SK-N-SH treated with all-trans-retinoic acid at 6 μM for 48 hours (cell line): ENCODE measurements at regions not wholly inside any gene's neighbourhood (a gene's known extent, or its start where the extent isn't known, plus 50 kb on each side); places are given as distances from the start of the nearest gene placed in this dataset.
A peak's percentile ranks its signal among the peaks of the same experiment; 100 is the strongest.

ENCODE experiments used
- ATAC-seq: fragments of 200-7000 bp; cut with Tn5 transposase; 3 replicates; pipeline ENCODE4 v1.9.1; 2020; ENCODE audit warnings: mild to moderate bottlenecking, moderate library complexity
- ARNTL ChIP-seq: fragments of 450-650 bp; formaldehyde crosslinking; IDR thresholded peaks from 2 replicates; pipeline ENCODE4 v1.5.0; 2020; ENCODE audit warnings: low read depth, mild to moderate bottlenecking, moderate library complexity, borderline replicate concordance
- BACH2 ChIP-seq: fragments of 250-450 bp; sonication (Bioruptor Pico); IDR thresholded peaks from 2 replicates; pipeline ENCODE4 v1.9.0; 2021; ENCODE audit warnings: mild to moderate bottlenecking, borderline replicate concordance
- CREB5 ChIP-seq: fragments of 250-450 bp; sonication (Bioruptor Pico); IDR thresholded peaks from 2 replicates; pipeline ENCODE4 v1.5.1; 2020; ENCODE audit warnings: low read depth, mild to moderate bottlenecking, moderate library complexity
- CSRNP3 ChIP-seq: fragments of 250-450 bp; sonication (Bioruptor Pico); IDR thresholded peaks from 2 replicates; pipeline ENCODE4 v1.5.1; 2021; ENCODE audit warnings: mild to moderate bottlenecking, moderate library complexity
- ESRRG ChIP-seq: fragments of 250-450 bp; sonication (Bioruptor Pico); IDR thresholded peaks from 2 replicates; pipeline ENCODE4 v1.6.1; 2021; ENCODE audit warnings: mild to moderate bottlenecking
- GLIS3 ChIP-seq: fragments of 250-450 bp; sonication (Bioruptor Pico); IDR thresholded peaks from 2 replicates; pipeline ENCODE4 v1.5.0; 2020; ENCODE audit warnings: mild to moderate bottlenecking, moderate library complexity
- ISL1 ChIP-seq: fragments of 250-450 bp; sonication (Bioruptor Pico); IDR thresholded peaks from 2 replicates; pipeline ENCODE4 v2.1.2; 2022; ENCODE audit warnings: mild to moderate bottlenecking, moderate library complexity
- OSR1 ChIP-seq: fragments of 250-450 bp; sonication (Bioruptor Pico); IDR thresholded peaks from 2 replicates; pipeline ENCODE4 v1.8.0; 2022; ENCODE audit warnings: moderate library complexity, mild to moderate bottlenecking, inconsistent platforms
- PATZ1 ChIP-seq: fragments of 250-450 bp; sonication (Bioruptor Pico); IDR thresholded peaks from 2 replicates; pipeline ENCODE4 v1.8.0; 2020; ENCODE audit warnings: mild to moderate bottlenecking, moderate library complexity, borderline replicate concordance
- POU6F1 ChIP-seq: fragments of 250-450 bp; sonication (Bioruptor Pico); IDR thresholded peaks from 2 replicates; pipeline ENCODE4 v1.8.0; 2021; ENCODE audit warnings: low read depth, mild to moderate bottlenecking, moderate library complexity, borderline replicate concordance
- PPARA ChIP-seq: fragments of 250-450 bp; sonication (Bioruptor Pico); IDR thresholded peaks from 2 replicates; pipeline ENCODE4 v1.5.0; 2020; ENCODE audit warnings: mild to moderate bottlenecking, borderline replicate concordance
- RARB ChIP-seq: fragments of 250-450 bp; sonication (Bioruptor Pico); IDR thresholded peaks from 2 replicates; pipeline ENCODE4 v1.8.0; 2021; ENCODE audit warnings: mild to moderate bottlenecking, moderate library complexity
- SNAI2 ChIP-seq: fragments of 250-450 bp; sonication (Bioruptor Pico); IDR thresholded peaks from 2 replicates; pipeline ENCODE4 v1.5.0; 2020; ENCODE audit warnings: mild to moderate bottlenecking, moderate library complexity
- TOX ChIP-seq: fragments of 250-450 bp; sonication (Bioruptor Pico); IDR thresholded peaks from 2 replicates; pipeline ENCODE4 v1.8.0; 2021; ENCODE audit warnings: mild to moderate bottlenecking, moderate library complexity, borderline replicate concordance
- TSHZ2 ChIP-seq: fragments of 250-450 bp; sonication (Bioruptor Pico); IDR thresholded peaks from 2 replicates; pipeline ENCODE4 v1.5.0; 2020; ENCODE audit warnings: mild to moderate bottlenecking, moderate library complexity
- ZC3H10 ChIP-seq: fragments of 250-450 bp; sonication (Bioruptor Pico); IDR thresholded peaks from 2 replicates; pipeline ENCODE4 v1.5.1; 2021; ENCODE audit warnings: mild to moderate bottlenecking, moderate library complexity
- ZFP3 ChIP-seq: fragments of 250-450 bp; sonication (Bioruptor Pico); IDR thresholded peaks from 2 replicates; pipeline ENCODE4 v1.5.0; 2020; ENCODE audit warnings: mild to moderate bottlenecking, moderate library complexity
- ZFP30 ChIP-seq: fragments of 450-650 bp; formaldehyde crosslinking; IDR thresholded peaks from 2 replicates; pipeline ENCODE4 v1.5.0; 2022; ENCODE audit warnings: mild to moderate bottlenecking, moderate library complexity
- ZNF565 ChIP-seq: fragments of 450-650 bp; formaldehyde crosslinking; conservative IDR thresholded peaks from 2 replicates; pipeline ENCODE4 v1.5.0; 2020; ENCODE audit warnings: low read depth, mild to moderate bottlenecking, moderate library complexity
- ZNF8 ChIP-seq: fragments of 450-650 bp; formaldehyde crosslinking; IDR thresholded peaks from 2 replicates; pipeline ENCODE4 v1.5.0; 2020; ENCODE audit warnings: mild to moderate bottlenecking, moderate library complexity

- TF ChIP-seq PPARA (CRISPR knock-in tag) (no peak), RARB (CRISPR knock-in tag) (no peak), ARNTL (CRISPR knock-in tag) (no peak), OSR1 (no peak), BACH2 (no peak), ZNF8 (CRISPR knock-in tag) (no peak), CREB5 (CRISPR knock-in tag) (no peak), SNAI2 (no peak), POU6F1 (no peak)
- ATAC-seq: no peak
Measured at GRCh38 chr11:122037911-122038310, 78.1 kb downstream of the BLID start.

- no peak for TF ChIP-seq PATZ1 (CRISPR knock-in tag)
- ATAC-seq: no peak
Measured at GRCh38 chr11:122036493-122036892, 79.5 kb downstream of the BLID start.

GRCh38 chr11:122036018-122036417, 80.0 kb downstream of the BLID start:
- ATAC-seq: peak; percentile 17; the same call in 2 of the 3 replicates
- TF ChIP-seq CSRNP3 (no peak), ISL1 (CRISPR knock-in tag) (peak; percentile 31; the same call in 1 of the 2 replicates)

GRCh38 chr11:122033631-122034030, 82.4 kb downstream of the BLID start:
- TF ChIP-seq ZNF565 (CRISPR knock-in tag) (no peak), GLIS3 (CRISPR knock-in tag) (no peak), RARB (CRISPR knock-in tag) (no peak), OSR1 (no peak), ZC3H10 (CRISPR knock-in tag) (no peak), TSHZ2 (CRISPR knock-in tag) (no peak), PPARA (CRISPR knock-in tag) (no peak), CSRNP3 (no peak), SNAI2 (no peak), ZFP3 (no peak), POU6F1 (no peak), ARNTL (CRISPR knock-in tag) (no peak), ESRRG (CRISPR knock-in tag) (no peak), TOX (no peak), CREB5 (CRISPR knock-in tag) (no peak), PATZ1 (CRISPR knock-in tag) (no peak), ZFP30 (CRISPR knock-in tag) (no peak)
- no peak for ATAC-seq
